K562 (cell line): ENCODE measurements at regions not wholly inside any gene's neighbourhood (a gene's known extent, or its start where the extent isn't known, plus 50 kb on each side); places are given as distances from the start of the nearest gene placed in this dataset.

Experiments used
- ATAC-seq: fragments of 200-7000 bp; cut with Tn5 transposase; 3 replicates; pipeline ENCODE4 v1.9.1; 2020; ENCODE audit warnings: moderate library complexity
- BruUV-seq: library from RNA; stranded (reverse); fragments of 400-500 nt; replicated peaks from 2 replicates; lab custom pipeline; 2021; lab: Mats Ljungman, UMichigan
- CTCF ChIA-PET: fragments of 300-600 bp; formaldehyde crosslinking; extraction: SDS; loops from one replicate; lab custom pipeline; 2021; ENCODE audit warnings: low intra/inter-chr PET ratio; lab: Yijun Ruan, JAX
- POLR2A ChIA-PET: fragments of 300-600, 350-650 bp; sonication (Branson Sonifier 250); formaldehyde crosslinking; extraction: SDS; loops from one replicate; lab custom pipeline; 2021; ENCODE audit warnings: antibody characterized with exemption, inconsistent platforms; lab: Yijun Ruan, JAX
- DNase-seq, 4 experiments: peaks; one replicate each; pipeline versions ENCODE4 v3.0.0 to v3.0.0-alpha.2; 2011 to 2018; ENCODE audit warnings: low spot score in 3 of 4, mixed read lengths in 3 of 4; ENCODE audit errors: extremely low read depth in 1 of 4
- FAIRE-seq: peaks from 2 replicates; lab custom pipeline; 2011; peaks lifted over from hg19 to GRCh38; lab: Jason Lieb, UNC
- H2AFZ ChIP-seq: 2 replicates; pipeline ENCODE4 v1.6.0; 2011; ENCODE audit warnings: low read depth, low read length, control low read depth, inconsistent platforms
- H3K27ac ChIP-seq: fragments of 200-600 bp; 3 replicates; pipeline ENCODE4 v1.8.0; 2011; ENCODE audit warnings: low read depth, mild to moderate bottlenecking, control low read depth, inconsistent platforms, low read length, moderate library complexity, mixed read lengths; ENCODE audit errors: extremely low read depth
- H3K27me3 ChIP-seq, 2 experiments: fragments of 300-600 bp in 1 of 2; 2 replicates in 1 of 2; 3 replicates in 1 of 2; pipeline versions ENCODE4 v1.6.0 to v1.8.0; 2011; ENCODE audit warnings: inconsistent platforms in 2 of 2, low read length in 2 of 2, mild to moderate bottlenecking in 1 of 2, mixed read lengths in 1 of 2, moderate library complexity in 1 of 2; ENCODE audit not compliant: control insufficient read depth in 2 of 2, insufficient read depth in 2 of 2
- H3K36me3 ChIP-seq: fragments of 300-600 bp; 3 replicates; pipeline ENCODE4 v1.8.0; 2011; ENCODE audit warnings: mild to moderate bottlenecking, low read length, inconsistent platforms; ENCODE audit not compliant: control insufficient read depth, insufficient read depth
- H3K4me1 ChIP-seq, 2 experiments: fragments of 200-600 bp in 1 of 2; replicated peaks in 1 of 2; 2 replicates in 1 of 2; 3 replicates in 1 of 2; pipeline versions ENCODE4 v1.5.1 to v1.8.0; 2011; ENCODE audit warnings: inconsistent platforms in 2 of 2, low read length in 2 of 2, mild to moderate bottlenecking in 1 of 2, mixed read lengths in 1 of 2, moderate library complexity in 1 of 2; ENCODE audit not compliant: control insufficient read depth in 2 of 2, insufficient read depth in 2 of 2
- H3K4me2 ChIP-seq: 2 replicates; pipeline ENCODE4 v1.6.1; 2011; ENCODE audit warnings: low read length, control low read depth, inconsistent platforms, mixed read lengths; ENCODE audit not compliant: insufficient read depth
- H3K4me3 ChIP-seq: fragments of 200-600 bp; sonication (generic), shearing (Covaris generic); 2 replicates; pipeline ENCODE4 v1.5.1; 2016; ENCODE audit warnings: control low read depth, inconsistent platforms
- H3K79me2 ChIP-seq: fragments of 200-600 bp; 3 replicates; pipeline ENCODE4 v1.8.0; 2011; ENCODE audit warnings: low read length, inconsistent platforms; ENCODE audit not compliant: control insufficient read depth, insufficient read depth
- H3K9ac ChIP-seq, 2 experiments: 2 replicates each; pipeline versions ENCODE4 v1.6.0 to v1.6.1; 2011; ENCODE audit warnings: low read depth in 2 of 2, low read length in 2 of 2, control low read depth in 1 of 2, inconsistent platforms in 1 of 2, mild to moderate bottlenecking in 1 of 2, mixed read lengths in 1 of 2; ENCODE audit not compliant: insufficient read depth in 1 of 2
- H3K9me1 ChIP-seq: one replicate; pipeline ENCODE4 v1.6.0; 2011; ENCODE audit warnings: inconsistent platforms, mild to moderate bottlenecking, low read length, moderate library complexity; ENCODE audit not compliant: control insufficient read depth, insufficient read depth
- H3K9me3 ChIP-seq: replicated peaks from 2 replicates; pipeline ENCODE4 v1.5.1; 2011; ENCODE audit warnings: low read depth, low read length, inconsistent platforms; ENCODE audit not compliant: control insufficient read depth, insufficient read depth
- H4K20me1 ChIP-seq: replicated peaks from 2 replicates; pipeline ENCODE4 v1.6.1; 2011; ENCODE audit warnings: low read length, inconsistent platforms, mixed read lengths; ENCODE audit not compliant: control insufficient read depth, insufficient read depth
- KLF6 ChIP-seq: fragments of 250-450 bp; sonication (Bioruptor Pico); IDR thresholded peaks from 2 replicates; pipeline ENCODE4 v1.4.0; 2020; ENCODE audit warnings: mild to moderate bottlenecking, moderate library complexity, borderline replicate concordance
- ZNF277 ChIP-seq: fragments of 250-450 bp; sonication (Bioruptor Pico); IDR thresholded peaks from 2 replicates; pipeline ENCODE4 v1.8.0; 2022; ENCODE audit warnings: inconsistent platforms, mild to moderate bottlenecking, moderate library complexity, borderline replicate concordance
- ZNF431 ChIP-seq: sonication (generic); formaldehyde crosslinking; IDR thresholded peaks from 2 replicates; pipeline ENCODE4 v1.8.0; 2022; ENCODE audit warnings: mild to moderate bottlenecking, missing genetic modification reagents
- WGBS: fragments of 100-300 bp; shearing (Covaris generic); methylation state at CpG from one replicate; pipeline ENCODE4 v1.1.6; 2016; ENCODE audit warnings: low coverage, mixed read lengths; ENCODE audit not compliant: insufficient coverage; ENCODE audit errors: missing lambda C conversion rate; 5-methylcytosine and 5-hydroxymethylcytosine counted together
- in situ Hi-C: fragments of 300-500 bp; cut with MboI; formaldehyde crosslinking; loops from 4 replicates; pipeline ENCODE4 v1.15.0; 2018; ENCODE audit warnings: inconsistent platforms, mixed read lengths
- intact Hi-C: fragments of 100-400 bp; cut with micrococcal nuclease; formaldehyde crosslinking; loops from 2 replicates; pipeline ENCODE4 v1.14.2; 2022

GRCh38 chr6:44704240-44705150 is 317.0 kb downstream of the CDC5L start:
- no peaks in the 10 kb centered on the region for H3K9me1 ChIP-seq
- H3K36me3 ChIP-seq, result no peaks in the 10 kb centered on the region
- no peak overlapping the region for H2AFZ ChIP-seq
- no peak for TF ChIP-seq ZNF431 (CRISPR knock-in tag)
- TF ChIP-seq ZNF277 (CRISPR knock-in tag), result no peak
- no peak for TF ChIP-seq KLF6 (CRISPR knock-in tag)
- ChIA-PET CTCF (no interaction called here), POLR2A (interaction anchor here (1.3 to 1.6 kb wide), 2 partner anchors 12 to 35 kb away, joined by 4 to 7 read pairs; no protein-coding TSS in a partner anchor)
- DNase-seq, result no peak
- intact Hi-C loops (no loop called here), in situ Hi-C loops (no loop called here)
- no TSS peak for BruUV-seq
- no peaks in the 10 kb centered on the region for H3K79me2 ChIP-seq
- no peak for ATAC-seq
- no peaks in the 10 kb centered on the region for H3K4me1 ChIP-seq
- H3K9me3 ChIP-seq, result no peaks in the 10 kb centered on the region
- FAIRE-seq, result no peak
- under 1% methylated on average over 15 of the region's 15 CpGs for WGBS
- H3K27me3 ChIP-seq, result peaks cover 5 to 29% of the 10 kb centered on the region in 2 experiments; a peak in 4 of 5 replicates
- no peaks in the 10 kb centered on the region; the same call in 1 of the 2 replicates for H4K20me1 ChIP-seq
- H3K4me2 ChIP-seq, result no peak overlapping the region
- no peak overlapping the region for H3K27ac ChIP-seq
- H3K9ac ChIP-seq, result no peak overlapping the region
- H3K4me3 ChIP-seq, result no peak overlapping the region
